ENCODE measurements at regions not wholly inside any gene's neighbourhood (a gene's known extent, or its start where the extent isn't known, plus 50 kb on each side); places are given as distances from the start of the nearest gene placed in this dataset.

DNA sequence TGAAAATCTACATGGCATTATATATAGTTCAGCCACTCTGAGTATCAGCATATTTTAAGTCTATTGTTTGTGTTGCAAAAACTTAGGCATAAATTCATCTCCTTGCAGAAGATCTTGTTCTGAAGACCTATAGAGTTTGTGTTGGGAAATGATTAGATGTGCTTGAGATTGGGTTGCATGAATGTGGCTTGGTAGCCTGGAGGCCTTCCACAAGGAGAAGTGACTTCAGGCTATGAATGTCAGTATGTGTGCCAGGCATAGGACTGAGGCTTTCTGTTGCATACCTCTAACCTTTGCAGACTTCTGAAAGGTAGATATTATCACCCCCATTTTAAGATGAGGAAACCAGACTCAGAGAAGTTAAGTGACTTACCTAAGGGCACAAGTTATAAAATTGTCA lies 188.6 kb downstream of the OLFM4 start:
- ChIA-PET POLR2A (no interaction called here), CTCF (no interaction called here)
- in situ Hi-C loops (cut with HindIII; ENCODE audit: low pct_unique_long_range_greater_than_20kb, low sequenced_read_pairs), result no loop called here
- no peaks in the 10 kb centered on the region for H3K36me3 ChIP-seq (ENCODE audit: control insufficient read depth, insufficient read depth, low read length)
- DNase-seq (ENCODE audit: low read depth, low spot score) (no peak), ATAC-seq (no peak)
- TF ChIP-seq POLR2AphosphoS5 (IDR thresholded peaks at IDR 0.05; ENCODE audit: low read depth, low read length), result no peak
- TF ChIP-seq, protein P1, sequence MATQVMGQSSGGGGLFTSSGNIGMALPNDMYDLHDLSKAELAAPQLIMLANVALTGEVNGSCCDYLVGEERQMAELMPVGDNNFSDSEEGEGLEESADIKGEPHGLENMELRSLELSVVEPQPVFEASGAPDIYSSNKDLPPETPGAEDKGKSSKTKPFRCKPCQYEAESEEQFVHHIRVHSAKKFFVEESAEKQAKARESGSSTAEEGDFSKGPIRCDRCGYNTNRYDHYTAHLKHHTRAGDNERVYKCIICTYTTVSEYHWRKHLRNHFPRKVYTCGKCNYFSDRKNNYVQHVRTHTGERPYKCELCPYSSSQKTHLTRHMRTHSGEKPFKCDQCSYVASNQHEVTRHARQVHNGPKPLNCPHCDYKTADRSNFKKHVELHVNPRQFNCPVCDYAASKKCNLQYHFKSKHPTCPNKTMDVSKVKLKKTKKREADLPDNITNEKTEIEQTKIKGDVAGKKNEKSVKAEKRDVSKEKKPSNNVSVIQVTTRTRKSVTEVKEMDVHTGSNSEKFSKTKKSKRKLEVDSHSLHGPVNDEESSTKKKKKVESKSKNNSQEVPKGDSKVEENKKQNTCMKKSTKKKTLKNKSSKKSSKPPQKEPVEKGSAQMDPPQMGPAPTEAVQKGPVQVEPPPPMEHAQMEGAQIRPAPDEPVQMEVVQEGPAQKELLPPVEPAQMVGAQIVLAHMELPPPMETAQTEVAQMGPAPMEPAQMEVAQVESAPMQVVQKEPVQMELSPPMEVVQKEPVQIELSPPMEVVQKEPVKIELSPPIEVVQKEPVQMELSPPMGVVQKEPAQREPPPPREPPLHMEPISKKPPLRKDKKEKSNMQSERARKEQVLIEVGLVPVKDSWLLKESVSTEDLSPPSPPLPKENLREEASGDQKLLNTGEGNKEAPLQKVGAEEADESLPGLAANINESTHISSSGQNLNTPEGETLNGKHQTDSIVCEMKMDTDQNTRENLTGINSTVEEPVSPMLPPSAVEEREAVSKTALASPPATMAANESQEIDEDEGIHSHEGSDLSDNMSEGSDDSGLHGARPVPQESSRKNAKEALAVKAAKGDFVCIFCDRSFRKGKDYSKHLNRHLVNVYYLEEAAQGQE (IDR thresholded peaks at IDR 0.05; ENCODE audit: insufficient read depth in 1 of 2, low read depth in 2 of 2, low read length in 1 of 2), result no peak
- TF ChIP-seq, protein P2, sequence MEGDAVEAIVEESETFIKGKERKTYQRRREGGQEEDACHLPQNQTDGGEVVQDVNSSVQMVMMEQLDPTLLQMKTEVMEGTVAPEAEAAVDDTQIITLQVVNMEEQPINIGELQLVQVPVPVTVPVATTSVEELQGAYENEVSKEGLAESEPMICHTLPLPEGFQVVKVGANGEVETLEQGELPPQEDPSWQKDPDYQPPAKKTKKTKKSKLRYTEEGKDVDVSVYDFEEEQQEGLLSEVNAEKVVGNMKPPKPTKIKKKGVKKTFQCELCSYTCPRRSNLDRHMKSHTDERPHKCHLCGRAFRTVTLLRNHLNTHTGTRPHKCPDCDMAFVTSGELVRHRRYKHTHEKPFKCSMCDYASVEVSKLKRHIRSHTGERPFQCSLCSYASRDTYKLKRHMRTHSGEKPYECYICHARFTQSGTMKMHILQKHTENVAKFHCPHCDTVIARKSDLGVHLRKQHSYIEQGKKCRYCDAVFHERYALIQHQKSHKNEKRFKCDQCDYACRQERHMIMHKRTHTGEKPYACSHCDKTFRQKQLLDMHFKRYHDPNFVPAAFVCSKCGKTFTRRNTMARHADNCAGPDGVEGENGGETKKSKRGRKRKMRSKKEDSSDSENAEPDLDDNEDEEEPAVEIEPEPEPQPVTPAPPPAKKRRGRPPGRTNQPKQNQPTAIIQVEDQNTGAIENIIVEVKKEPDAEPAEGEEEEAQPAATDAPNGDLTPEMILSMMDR (IDR thresholded peaks at IDR 0.05), result no peak
- TF ChIP-seq TCF7L2 (IDR thresholded peaks at IDR 0.05; ENCODE audit: low read depth, low read length), result no peak
- TF ChIP-seq SIN3A (IDR thresholded peaks at IDR 0.05; ENCODE audit: borderline replicate concordance, insufficient read depth, low read depth, low read length), result no peak
- H3K27me3 ChIP-seq (ENCODE audit: control insufficient read depth, insufficient read depth, low read length), result no peaks in the 10 kb centered on the region
- no peak overlapping the region for H3K4me3 ChIP-seq (ENCODE audit: low read depth in 2 of 2, low read length in 2 of 2)
- H3K4me1 ChIP-seq (ENCODE audit: control insufficient read depth, insufficient read depth, low read length), result no peaks in the 10 kb centered on the region
- no peaks in the 10 kb centered on the region for H3K9me3 ChIP-seq (ENCODE audit: control insufficient read depth, insufficient read depth, low read depth, low read length)
- BruUV-seq (replicated peaks), result no TSS peak
- intact Hi-C loops (cut with micrococcal nuclease; ENCODE audit: unreplicated experiment), result no loop called here
- no peak overlapping the region for H3K27ac ChIP-seq (ENCODE audit: low read length)

DNA sequence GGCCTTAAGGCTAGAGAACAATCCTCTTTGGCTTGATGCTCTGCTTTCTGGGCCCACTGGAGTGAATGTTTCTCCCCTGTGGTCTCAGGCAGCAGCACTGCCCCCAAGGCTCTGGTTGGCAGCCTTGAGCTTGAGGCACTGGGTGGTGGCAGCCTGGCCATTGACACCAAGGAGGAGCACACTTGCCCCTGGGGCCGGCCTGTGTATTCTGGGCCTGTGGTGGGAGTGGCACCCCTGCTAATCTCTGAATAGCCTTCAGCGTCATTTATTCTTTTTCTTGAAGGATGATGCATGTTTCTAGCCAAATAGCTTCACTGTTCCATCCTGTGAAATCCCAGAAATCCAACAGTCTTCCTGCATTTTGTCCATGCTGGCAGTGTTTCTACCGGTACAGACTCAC lies 191.4 kb downstream of the OLFM4 start:
- POLR2A ChIA-PET, result no interaction called here

More for the DNA sequence above, 191.4 kb downstream of the OLFM4 start:
- H3K4me1 ChIP-seq (ENCODE audit: control insufficient read depth, insufficient read depth, low read length), result no peaks in the 10 kb centered on the region
- in situ Hi-C loops (cut with HindIII; ENCODE audit: low pct_unique_long_range_greater_than_20kb, low sequenced_read_pairs) (no loop called here), intact Hi-C loops (cut with micrococcal nuclease; ENCODE audit: unreplicated experiment) (no loop called here)
- CTCF ChIA-PET, result no interaction called here
- no peak for ATAC-seq
- DNase-seq (ENCODE audit: low read depth, low spot score), result no peak
- TF ChIP-seq, protein P1 (IDR thresholded peaks at IDR 0.05; ENCODE audit: insufficient read depth in 1 of 2, low read depth in 2 of 2, low read length in 1 of 2), result no peak
- TF ChIP-seq SIN3A (IDR thresholded peaks at IDR 0.05; ENCODE audit: borderline replicate concordance, insufficient read depth, low read depth, low read length) (no peak), POLR2AphosphoS5 (IDR thresholded peaks at IDR 0.05; ENCODE audit: low read depth, low read length) (no peak), TCF7L2 (IDR thresholded peaks at IDR 0.05; ENCODE audit: low read depth, low read length) (no peak)
- TF ChIP-seq, protein P2 (IDR thresholded peaks at IDR 0.05), result no peak
- no peaks in the 10 kb centered on the region for H3K9me3 ChIP-seq (ENCODE audit: control insufficient read depth, insufficient read depth, low read depth, low read length)
- BruUV-seq (replicated peaks), result no TSS peak
- H3K36me3 ChIP-seq (ENCODE audit: control insufficient read depth, insufficient read depth, low read length), result no peaks in the 10 kb centered on the region
- no peak overlapping the region for H3K27ac ChIP-seq (ENCODE audit: low read length)
- no peak overlapping the region for H3K4me3 ChIP-seq (ENCODE audit: low read depth in 2 of 2, low read length in 2 of 2)
- no peaks in the 10 kb centered on the region for H3K27me3 ChIP-seq (ENCODE audit: control insufficient read depth, insufficient read depth, low read length)

All from Panc1 (cell line).